ENCODE measurements at regions not wholly inside any gene's neighbourhood (a gene's known extent, or its start where the extent isn't known, plus 50 kb on each side); places are given as distances from the start of the nearest gene placed in this dataset.

GRCh38 chr18:40613721-40614120 is 1341.3 kb upstream of the PIK3C3 start:
- H3K4me3 ChIP-seq (ENCODE audit: low read depth, low read length): no peak overlapping the region
- DNase-seq (ENCODE audit: low read depth): no peak
- TF ChIP-seq CTCF (IDR thresholded peaks at IDR 0.05; ENCODE audit: insufficient read depth, low read depth, low read length): no peak

- no peak overlapping the region for H3K4me3 ChIP-seq (ENCODE audit: low read depth, low read length)
- no peak for DNase-seq (ENCODE audit: low read depth)
- TF ChIP-seq CTCF (IDR thresholded peaks at IDR 0.05; ENCODE audit: insufficient read depth, low read depth, low read length): no peak
Observed at GRCh38 chr18:40612356-40612755, 1342.7 kb upstream of the PIK3C3 start.

GRCh38 chr18:40608226-40608625 is 1346.8 kb upstream of the PIK3C3 start:
- TF ChIP-seq CTCF (IDR thresholded peaks at IDR 0.05; ENCODE audit: insufficient read depth, low read depth, low read length): no peak
- H3K4me3 ChIP-seq (ENCODE audit: low read depth, low read length): no peak overlapping the region
- DNase-seq (ENCODE audit: low read depth): peak; percentile 1

- TF ChIP-seq CTCF (IDR thresholded peaks at IDR 0.05; ENCODE audit: insufficient read depth, low read depth, low read length): no peak
- H3K4me3 ChIP-seq (ENCODE audit: low read depth, low read length): no peak overlapping the region
- DNase-seq (ENCODE audit: low read depth): no peak
Observed at GRCh38 chr18:40607542-40608148, 1347.4 kb upstream of the PIK3C3 start.

GRCh38 chr18:40606996-40607395 is 1348.0 kb upstream of the PIK3C3 start:
- H3K4me3 ChIP-seq (ENCODE audit: low read depth, low read length): no peak overlapping the region
- TF ChIP-seq CTCF (IDR thresholded peaks at IDR 0.05; ENCODE audit: insufficient read depth, low read depth, low read length): no peak
- DNase-seq (ENCODE audit: low read depth): no peak

GRCh38 chr18:40583671-40584070 is 1371.4 kb upstream of the PIK3C3 start:
- no peak for TF ChIP-seq CTCF (IDR thresholded peaks at IDR 0.05; ENCODE audit: insufficient read depth, low read depth, low read length)

GRCh38 chr18:40582105-40582504 is 1372.9 kb upstream of the PIK3C3 start:
- DNase-seq (ENCODE audit: low read depth): no peak
- no peak for TF ChIP-seq CTCF (IDR thresholded peaks at IDR 0.05; ENCODE audit: insufficient read depth, low read depth, low read length)
- no peak overlapping the region for H3K4me3 ChIP-seq (ENCODE audit: low read depth, low read length)

More at GRCh38 chr18:40583671-40584070, 1371.4 kb upstream of the PIK3C3 start:
- H3K4me3 ChIP-seq (ENCODE audit: low read depth, low read length): no peak overlapping the region
- DNase-seq (ENCODE audit: low read depth): no peak

All from fibroblast of villous mesenchyme (primary cell).